ENCODE measurements at regions not wholly inside any gene's neighbourhood (a gene's known extent, or its start where the extent isn't known, plus 50 kb on each side); places are given as distances from the start of the nearest gene placed in this dataset.
"Not testable (repeated sequence)": the region's sequence is repeated elsewhere in the genome, so short reads cannot be mapped to it uniquely, and the experiment has no call there.

DNA sequence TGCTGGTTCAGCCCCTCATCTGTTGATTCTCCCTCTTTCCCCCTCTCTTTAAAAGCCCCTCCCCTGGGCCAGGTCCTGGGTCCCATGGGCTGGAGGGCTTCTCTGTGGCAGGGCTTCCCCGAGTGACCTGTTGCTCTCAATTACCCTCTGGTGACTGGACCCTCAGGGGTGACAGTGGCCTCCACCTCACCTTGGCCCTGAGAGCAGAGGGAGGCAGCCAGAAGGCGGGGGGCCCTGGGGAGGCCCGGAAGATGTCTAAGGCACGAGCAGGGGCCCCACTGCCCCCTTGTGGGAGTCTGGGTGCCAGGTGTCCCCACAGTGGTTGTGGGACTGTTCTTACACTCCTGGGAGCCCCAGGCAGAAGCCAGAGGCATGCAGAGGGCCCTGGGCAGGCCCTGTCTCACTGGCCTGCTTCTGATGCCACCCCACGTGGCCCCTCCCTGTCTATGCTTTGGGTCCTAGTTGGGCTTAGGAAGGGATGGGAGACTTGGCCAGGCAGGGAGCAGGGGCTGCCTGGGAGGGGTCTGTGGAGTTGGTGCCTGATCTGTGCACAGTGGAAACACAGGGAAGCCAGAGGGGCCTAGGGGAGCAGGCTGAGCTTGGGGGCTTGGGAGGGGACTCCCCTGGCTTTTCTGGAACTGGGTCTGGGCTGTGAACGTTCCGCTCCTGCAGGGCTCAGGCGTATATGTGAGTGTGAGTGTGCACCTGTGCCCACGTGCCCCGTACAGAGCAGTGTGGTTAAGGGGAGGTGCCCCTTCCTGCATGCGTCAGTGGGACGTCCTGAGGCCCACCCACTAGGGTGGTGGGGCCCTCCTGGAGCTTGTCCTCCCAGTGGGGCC is 179.7 kb downstream of the TMEM121 start:
- TF ChIP-seq EZH2phosphoT487 (IDR thresholded peaks at IDR 0.05; ENCODE audit: borderline replicate concordance, low read length), result not testable (repeated sequence)
- TF ChIP-seq, protein P1, sequence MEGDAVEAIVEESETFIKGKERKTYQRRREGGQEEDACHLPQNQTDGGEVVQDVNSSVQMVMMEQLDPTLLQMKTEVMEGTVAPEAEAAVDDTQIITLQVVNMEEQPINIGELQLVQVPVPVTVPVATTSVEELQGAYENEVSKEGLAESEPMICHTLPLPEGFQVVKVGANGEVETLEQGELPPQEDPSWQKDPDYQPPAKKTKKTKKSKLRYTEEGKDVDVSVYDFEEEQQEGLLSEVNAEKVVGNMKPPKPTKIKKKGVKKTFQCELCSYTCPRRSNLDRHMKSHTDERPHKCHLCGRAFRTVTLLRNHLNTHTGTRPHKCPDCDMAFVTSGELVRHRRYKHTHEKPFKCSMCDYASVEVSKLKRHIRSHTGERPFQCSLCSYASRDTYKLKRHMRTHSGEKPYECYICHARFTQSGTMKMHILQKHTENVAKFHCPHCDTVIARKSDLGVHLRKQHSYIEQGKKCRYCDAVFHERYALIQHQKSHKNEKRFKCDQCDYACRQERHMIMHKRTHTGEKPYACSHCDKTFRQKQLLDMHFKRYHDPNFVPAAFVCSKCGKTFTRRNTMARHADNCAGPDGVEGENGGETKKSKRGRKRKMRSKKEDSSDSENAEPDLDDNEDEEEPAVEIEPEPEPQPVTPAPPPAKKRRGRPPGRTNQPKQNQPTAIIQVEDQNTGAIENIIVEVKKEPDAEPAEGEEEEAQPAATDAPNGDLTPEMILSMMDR (IDR thresholded peaks at IDR 0.05; ENCODE audit: low read depth, low read length, poor library complexity, severe bottlenecking), result peak; percentile 47

All from DOHH2 (cell line).